Tongue (tissue), 1 donor: ENCODE measurements at regions not wholly inside any gene's neighbourhood (a gene's known extent, or its start where the extent isn't known, plus 50 kb on each side); places are given as distances from the start of the nearest gene placed in this dataset.
"Not testable (repeated sequence)": the region's sequence is repeated elsewhere in the genome, so short reads cannot be mapped to it uniquely, and the experiment has no call there.

Source experiments
- DNase-seq: peaks from one replicate; pipeline ENCODE4 v3.0.0-alpha.2; 2015

DNA sequence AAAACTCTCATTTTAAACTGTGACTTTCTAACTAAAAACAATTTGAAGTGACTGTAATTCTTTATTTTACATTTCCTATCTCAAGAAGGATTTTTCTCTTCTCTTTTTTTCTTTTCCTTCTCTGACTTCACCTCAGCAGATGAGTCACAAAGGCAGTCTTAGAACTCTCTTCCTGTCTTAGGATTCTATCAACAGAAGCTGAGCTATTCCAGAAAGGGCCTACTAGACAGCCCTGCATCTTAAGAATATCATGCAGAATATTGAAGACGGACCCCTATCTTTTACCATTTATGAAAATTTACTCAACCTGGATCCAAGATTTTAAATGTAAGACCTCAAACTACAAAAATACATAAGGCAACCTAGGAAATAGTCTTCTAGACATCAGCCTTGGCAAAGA, 365.7 kb upstream of the SEMA3C start:
- no peak for DNase-seq

DNA sequence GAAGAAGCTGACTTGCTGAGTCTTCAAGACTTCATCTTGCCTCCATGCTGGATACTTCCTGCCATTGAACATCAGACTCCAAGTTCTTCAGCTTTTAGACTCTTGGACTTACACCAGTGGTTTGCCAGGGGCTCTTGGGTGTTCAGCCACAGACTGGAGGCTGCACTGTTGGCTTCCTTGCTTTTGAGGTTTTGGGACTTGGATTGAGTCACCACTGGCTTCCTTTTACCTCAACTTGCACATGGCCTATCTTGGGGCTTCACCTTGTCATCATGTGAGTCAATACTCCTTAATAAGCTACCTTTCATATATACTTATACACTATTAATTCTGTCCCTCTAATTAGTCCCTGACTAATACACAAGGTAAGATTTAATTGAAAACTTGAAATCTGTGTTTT, 361.7 kb upstream of the SEMA3C start:
- no peak for DNase-seq

DNA sequence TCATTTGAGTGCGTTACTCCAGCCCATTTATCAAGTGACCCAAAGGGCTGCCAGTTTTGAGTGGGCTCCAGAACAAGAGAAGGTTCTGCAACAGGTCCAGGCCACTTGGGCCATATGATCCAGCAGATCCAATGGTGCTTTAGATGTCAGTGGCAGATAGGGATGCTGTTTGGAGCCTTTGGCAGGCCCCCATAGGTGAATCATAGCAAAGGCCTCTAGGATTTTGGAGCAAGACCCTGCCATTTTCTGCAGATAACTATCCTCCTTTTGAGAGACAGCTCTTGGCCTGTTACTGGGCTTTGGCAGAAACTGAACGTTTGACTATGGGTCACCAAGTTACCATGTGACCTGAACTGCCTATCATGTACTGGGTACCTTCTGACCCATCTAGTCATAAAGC, 358.8 kb upstream of the SEMA3C start:
- DNase-seq = no peak

DNA sequence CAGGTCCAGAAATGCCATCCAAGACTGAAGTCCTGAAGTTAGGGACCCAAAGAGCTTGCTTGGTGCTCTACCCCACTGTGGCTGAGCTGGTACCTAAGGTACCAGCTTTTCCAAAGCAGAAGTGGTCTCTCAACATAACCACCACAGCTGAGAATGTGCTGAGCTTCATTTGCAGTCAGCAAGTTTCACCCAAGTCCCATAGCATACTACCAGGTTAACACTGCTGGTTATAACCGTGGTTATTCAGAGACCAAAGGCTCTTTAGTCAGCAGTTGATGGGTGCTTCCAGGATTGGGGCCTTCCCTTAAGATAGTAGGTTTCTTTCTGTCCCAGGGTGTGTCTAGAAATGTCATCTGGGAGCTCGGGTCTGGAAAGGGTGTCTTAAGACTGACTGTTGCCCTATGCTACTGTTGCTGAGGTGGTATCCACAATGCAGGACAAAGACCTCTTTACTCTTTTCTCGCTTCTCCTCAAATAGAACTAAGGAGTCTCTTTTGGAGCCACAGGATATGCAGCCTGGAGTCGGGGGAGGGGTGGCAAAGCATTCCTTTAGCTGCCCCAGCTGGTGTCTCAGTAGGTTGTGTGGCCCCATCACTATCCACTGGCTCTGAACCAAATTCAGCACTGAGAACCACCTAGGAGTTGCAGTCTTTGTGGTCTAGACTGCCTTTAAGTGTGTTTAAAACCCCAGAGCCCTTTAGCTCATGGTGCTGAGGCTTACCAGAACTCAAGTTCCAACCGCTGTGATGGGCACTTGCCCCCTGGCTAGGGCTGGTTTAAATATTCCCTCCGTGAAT, 354.9 kb upstream of the SEMA3C start:
- no peak for DNase-seq

DNA sequence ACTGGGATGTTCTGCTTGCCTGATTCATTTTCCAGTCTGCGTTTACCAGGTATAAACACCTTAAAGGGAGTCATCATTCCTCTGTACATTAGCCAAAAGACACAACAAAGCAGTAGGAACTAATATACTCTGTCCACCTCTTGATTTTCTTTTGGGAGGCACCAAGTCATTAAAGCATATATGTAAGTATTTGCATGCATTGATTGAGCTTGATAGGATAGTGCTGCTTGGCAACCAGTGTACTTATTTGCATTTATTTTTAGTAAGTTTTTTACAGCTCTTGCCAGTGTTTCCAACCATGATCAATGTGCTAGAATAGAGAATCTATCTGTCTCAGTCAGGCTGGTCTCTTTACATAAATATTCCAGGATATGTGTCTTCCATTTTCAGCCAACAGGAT, 353.3 kb upstream of the SEMA3C start:
- DNase-seq = no peak

DNA sequence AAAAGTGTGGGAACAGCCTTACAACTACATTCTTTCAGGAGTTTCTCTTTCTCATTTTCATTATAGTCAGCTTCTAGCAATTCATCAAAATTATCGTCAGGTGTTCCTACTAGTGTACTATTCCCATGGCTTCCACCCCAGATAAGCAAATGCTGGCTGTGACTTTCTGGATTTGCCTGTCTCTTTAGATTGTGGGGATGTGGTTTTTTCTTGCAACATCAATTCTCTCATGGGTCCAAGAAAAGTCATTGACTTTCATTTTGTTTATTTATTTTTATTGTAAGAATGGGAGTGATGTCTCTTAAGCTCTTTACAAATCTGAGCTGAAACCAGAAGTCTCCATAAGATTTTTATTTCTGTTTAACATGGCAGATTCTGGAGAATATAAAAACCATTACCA, 349.7 kb upstream of the SEMA3C start:
- DNase-seq = no peak

DNA sequence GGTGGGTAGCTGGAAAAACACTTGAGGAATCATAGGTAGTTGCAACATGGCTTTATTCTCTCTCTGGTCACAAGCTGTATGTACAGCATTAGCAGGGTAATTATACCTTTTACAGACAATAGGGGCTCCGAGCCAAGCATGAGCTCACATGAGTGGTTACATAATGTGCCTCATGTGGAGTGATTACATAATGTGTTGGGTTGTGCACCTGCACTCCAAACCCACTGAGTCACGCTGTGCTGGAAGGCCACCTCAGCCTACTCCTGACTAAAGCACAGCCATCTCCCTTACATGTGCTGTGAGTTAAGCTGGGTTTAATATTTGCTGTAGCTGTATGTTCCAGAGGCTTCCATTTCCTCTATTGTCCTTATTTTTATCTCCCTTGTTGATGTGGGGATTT, 348.7 kb upstream of the SEMA3C start:
- DNase-seq = peak; percentile 6

DNA sequence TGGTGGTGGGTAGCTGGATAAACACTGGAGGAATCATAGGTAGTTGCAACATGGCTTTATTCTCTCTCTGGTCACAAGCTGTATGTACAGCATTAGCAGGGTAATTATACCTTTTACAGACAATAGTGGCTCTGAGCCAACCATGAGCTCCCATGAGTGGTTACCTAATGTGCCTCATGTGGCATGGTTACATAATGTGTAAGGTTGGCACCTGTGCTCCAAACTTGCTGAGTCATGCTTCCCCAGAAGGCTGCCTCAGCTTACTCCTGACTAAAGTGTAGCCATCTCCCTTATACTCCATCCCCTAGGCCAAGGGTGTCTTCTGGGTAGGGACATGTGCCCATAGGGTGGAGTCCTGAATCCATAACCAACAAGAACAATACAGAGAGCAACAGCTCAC, 345.3 kb upstream of the SEMA3C start:
- DNase-seq = no peak

DNA sequence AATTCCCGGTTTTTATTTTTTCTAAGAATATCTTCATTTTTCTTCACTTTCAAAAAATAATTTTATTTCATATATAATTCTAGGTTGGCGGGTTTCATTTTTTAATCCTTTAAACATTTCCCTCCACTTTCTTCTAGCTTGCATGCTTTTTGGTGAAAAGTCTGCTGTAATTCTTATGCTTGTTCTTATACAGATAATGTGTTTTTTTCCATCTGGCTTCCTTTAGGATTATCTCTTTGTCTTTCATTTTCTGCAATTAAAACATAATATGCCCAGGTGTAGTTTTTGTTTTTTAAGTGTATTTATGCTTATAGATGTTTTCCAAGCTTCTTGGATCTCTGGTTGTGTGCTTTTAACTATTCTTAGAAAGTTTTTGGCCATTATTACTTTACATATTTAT, 341.3 kb upstream of the SEMA3C start:
- no peak for DNase-seq

DNA sequence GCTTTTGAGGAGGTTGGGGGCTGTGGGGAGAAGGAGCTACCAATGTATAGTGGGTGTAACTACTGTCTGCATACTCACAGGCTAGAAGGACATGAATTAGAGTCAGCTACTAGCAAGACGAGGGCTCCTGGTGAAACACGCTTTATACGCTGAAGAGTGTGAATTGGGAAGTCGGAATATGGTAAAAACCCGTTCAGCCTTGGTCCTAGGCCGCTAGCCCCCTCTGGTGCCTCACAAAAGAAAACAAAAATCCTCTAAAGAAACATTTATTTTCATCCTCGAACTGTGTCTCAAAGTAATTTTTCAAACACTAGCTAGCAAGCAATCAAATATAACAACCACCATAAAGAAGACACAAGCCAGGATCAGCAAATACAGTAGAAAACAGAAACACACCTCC, 338.1 kb upstream of the SEMA3C start:
- peak; percentile 30 for DNase-seq

DNA sequence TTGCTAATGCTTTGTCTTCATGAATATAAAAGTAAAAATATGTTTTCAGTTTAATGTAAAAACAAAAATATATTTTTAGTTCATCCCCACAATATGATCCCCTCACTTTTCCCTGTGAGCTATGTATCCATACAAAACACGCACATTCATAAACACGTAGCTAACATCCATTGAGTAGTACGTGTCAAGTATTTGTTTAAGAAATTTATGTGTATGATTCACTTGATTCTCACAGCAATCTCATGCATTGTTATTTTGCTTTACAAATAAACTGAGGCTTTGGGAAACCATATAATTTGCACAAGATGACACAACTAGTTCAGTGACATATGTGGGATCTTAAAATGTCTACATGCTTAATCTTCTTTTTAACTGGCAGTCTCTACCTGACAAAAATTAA, 329.6 kb upstream of the SEMA3C start:
- no peak for DNase-seq

DNA sequence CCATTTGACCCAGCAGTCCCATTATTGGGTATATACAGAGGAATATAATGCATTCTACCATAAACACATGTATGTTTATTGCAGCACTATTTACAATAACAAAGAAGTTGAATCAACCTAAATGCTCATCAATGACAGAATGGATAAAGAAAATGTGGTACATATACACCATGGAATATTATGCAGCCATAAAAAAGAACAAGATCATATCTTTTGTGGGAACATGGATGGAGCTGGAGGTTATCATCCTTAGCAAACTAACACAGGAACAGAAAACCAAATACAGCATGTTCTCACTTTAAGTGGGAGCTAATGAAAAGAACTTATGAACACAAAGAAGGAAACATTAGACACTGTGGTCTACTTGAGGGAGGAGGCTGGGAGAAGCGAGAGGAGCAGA, 328.5 kb upstream of the SEMA3C start:
- not testable (repeated sequence) for DNase-seq

DNA sequence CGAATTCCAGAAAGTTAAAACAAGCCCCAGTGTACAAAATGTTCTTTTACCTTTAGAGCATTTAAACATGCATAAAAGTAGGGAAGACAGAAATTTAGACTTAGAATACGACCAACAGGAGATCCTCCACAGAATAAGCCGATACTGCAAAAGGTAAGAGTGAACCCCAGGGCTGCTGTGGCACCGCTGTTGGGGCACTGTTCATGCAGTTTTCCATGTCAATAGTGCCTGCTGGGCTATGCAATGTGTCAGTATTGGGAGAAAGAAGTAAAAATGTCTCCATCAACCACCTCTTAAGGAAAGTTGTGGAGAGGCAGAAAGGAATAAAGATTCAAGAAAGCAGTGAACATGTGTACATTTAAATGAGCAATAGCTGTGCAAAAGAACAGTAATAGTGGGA, 326.5 kb upstream of the SEMA3C start:
- DNase-seq = no peak

DNA sequence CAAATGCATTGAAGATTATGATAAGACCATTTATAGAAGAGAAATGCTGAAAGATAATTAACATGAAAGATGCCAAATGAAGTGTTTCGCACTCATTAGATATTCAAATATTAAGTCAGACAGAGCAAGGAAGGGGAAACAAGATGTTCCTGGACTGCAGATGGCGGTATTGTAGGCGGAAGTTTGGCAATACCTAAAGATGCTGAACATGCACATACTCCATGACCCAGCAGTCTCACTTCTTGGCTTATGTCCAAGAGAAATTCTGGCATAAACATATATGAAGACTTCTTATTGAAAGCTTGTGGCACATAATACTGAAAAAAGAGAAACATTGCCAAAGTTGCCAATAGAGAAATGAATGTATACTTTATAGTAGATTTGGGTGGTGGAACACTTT, 325.4 kb upstream of the SEMA3C start:
- peak; percentile 62 for DNase-seq

DNA sequence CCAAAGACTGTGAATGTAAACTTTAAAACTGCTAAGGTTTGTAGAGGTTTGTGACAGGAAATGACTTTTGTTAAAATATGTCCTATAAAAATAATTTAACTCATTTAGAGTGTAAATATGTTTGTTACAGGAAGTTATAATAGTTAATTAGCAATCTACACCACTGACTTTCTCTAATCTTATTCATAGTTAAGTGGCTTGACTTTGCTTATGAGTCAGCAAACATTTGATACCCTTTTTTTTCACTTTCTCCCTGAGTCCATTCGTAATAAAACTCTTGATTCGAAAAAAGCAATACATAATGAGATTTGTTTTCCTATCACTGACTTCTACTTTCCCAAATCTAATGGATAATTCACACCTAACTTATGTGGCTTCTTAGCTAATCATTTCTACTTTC, 317.7 kb upstream of the SEMA3C start:
- no peak for DNase-seq

DNA sequence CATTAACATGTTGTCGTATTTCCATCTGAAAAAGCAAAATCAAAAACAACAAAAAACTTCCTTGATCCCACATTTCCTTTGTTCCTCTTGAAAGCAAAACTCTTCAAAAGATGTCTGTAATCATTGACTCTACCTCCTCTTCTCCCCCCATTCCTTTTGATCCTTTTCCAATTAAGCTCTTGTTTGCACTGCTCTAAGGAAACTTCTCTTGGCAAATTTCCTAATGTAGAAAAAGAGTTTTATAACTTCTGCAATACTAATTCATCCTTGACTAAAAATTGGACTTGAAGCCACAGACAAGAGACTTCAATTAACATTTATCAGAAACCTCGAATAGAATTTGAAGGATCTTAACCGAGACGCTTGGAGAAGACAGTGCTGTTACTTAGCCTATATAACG, 317.1 kb upstream of the SEMA3C start:
- DNase-seq = peak; percentile 5

DNA sequence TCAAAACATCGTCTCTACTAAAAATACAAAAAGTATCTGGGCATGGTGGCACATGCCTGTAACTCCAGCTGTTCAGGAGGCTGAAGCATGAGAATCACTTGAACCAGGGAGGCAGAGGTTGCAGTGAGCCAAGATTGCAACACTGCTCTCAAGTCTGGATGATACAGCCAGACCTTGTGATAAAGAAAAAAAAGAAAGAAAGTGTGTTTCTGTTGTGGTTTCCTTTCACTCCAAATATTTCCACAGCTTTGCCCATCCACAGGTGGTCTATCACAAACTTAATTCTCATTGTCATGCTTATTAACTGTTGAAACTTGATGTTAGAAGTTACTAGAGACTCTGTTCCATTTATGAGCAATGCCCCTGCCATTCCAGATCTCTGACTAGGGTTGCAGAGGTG, 316.0 kb upstream of the SEMA3C start:
- DNase-seq = no peak

DNA sequence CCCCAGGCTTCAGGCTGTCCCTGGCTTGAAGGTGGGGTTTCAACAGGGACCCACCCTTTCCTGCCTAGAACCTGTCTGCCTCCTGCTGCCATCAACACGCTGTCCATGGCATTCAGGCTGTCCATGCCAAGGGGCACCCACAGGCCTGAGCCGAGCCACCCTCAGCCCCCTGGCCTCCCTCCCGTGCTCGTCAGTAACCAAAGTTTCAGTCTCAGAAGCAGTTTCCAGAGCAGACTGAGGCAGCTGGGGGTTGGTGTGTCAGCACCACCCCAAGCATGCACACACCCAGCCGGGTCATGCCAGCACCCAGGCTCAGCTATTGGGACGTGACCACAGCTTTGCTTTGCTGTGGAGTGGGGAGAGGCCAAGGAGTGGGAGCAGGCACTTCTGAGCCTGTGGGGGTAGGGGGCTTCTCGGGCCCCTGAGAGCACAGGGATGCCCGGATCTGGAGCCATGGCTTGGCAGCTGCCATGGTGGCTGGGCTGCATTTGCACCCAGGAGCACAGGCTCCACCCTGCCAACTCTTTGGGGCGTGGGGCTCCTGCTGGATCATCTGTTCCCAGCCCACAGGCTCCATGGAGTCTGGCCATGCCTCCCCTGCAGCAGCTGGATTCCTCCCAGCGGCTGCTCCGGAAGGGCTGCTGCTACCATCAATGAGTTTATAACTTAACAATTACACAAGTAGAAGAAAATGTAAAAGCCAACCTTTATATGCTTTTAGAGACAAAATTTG, 314.5 kb upstream of the SEMA3C start:
- no peak for DNase-seq

DNA sequence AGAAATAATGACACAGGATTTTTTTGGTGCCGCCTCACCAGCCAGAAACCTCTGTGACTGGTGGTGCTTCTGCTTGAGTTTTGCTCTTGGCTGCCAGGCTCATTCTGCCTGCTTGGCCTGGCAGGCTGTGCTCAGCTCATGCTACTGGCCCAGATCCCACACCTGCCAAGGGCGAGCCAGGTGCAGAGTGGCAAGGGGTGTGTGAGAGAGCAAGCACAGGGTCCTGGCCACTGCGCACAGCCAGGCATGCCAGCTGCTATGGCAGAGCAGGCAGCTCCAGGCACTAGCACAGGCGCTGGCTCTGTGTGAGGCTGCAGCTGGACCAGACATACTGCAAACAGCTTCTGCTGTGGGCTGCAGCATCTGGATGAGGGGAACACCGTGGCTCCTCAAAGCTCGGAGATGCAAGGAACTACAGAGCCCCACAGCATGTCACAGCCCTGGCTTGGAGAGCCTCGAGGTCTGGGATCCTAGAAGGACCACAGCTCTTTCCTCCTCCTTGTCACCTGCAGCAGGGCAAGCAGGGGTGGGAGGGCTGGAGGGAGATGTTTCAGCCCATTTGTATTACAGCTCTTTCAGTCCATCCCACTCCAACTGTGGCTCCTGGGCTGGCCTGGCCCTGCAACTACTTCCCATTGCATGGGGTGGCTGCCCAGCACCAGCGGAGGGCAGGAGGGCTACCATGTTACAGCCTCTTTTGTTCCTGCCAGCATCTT, 313.4 kb upstream of the SEMA3C start:
- peak; percentile 84 for DNase-seq

DNA sequence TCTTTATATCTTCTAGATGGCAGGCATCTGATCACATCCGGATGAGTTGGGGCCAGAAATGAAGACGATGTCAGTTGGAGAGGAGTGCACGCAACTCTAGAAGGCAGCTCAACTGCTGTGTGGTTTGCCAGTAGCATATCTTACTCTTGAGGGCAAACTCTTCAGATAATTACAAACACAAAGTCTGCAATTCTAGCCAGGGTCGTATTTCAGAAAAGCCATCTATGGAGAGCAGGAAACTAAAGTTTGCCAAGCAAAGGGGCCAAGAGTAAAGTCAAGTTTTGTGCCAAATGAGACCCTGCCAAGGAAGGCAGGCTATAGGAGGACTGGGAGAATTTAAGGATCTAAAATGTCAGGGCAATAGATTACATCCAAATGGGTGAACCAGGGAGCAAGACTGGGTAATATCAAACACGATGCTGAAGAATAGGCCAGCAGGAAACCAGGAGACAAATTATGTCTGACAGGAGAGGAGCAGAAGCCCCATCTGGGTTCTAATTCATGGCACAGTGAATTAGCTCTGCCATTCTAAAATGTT, 312.5 kb upstream of the SEMA3C start:
- DNase-seq = peak; percentile 81

DNA sequence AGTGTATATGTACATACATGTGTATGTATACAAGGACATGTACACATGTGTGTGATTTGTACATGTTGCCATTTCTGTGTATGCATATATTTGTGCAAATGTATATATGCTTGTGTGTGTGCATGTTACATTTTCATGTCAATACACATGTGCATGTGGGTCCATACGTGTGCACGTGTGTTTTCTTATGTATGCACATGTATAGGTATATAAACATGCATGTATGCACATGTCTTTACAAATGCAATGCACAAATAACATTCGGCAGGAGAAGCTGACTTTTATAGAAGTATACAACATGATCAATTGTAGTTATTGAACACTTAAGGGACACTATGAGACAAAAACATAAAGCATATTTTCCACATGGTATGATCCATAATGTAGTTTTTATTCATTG, 307.4 kb upstream of the SEMA3C start:
- no peak for DNase-seq

DNA sequence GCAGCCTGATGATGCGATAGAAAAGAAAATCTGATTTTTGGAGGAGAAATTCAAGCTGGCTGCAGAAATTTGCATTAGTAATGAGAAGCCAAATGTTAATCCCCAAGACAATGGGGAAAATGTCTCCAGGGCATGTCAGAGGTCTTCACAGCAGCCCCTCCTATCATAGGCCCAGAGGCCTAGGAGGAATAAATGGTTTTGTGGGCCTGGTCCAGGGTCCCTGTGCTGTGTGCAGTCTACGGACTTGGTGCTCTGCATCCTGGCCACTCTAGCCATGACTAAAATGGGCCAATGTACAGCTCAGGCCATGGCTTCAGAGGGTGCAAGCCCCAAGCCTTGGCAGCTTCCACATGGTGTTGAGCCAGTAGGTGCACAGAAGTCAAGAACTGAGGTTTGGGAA, 303.8 kb upstream of the SEMA3C start:
- not testable (repeated sequence) for DNase-seq
